LNCAP (cell line): ENCODE measurements at regions not wholly inside any gene's neighbourhood (a gene's known extent, or its start where the extent isn't known, plus 50 kb on each side); places are given as distances from the start of the nearest gene placed in this dataset.

Experiments used
- CTCF ChIP-seq: fragments of 450-650 bp; IDR thresholded peaks from 2 replicates; pipeline ENCODE4 v1.5.1; 2017; ENCODE audit warnings: mild to moderate bottlenecking

DNA sequence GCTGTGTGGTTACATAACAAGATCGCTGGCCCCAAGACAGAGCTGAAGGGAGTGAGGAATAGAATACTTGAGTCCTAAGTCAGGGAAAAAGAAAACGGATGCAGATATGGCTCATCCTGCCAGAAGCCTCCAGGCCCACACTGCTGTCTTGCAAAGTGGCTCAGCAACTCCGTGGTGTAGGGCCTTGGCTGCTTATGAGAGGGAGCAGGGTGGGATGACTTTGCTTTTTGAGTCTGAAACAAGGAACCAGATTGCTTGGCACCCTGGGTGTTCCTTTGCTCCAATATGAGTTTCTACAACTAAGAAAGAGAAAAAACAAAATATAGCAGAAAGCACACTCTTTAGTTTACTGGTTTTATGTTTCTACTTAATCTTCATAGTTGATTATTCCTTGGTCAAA lies 193.8 kb upstream of the WDR11 start:
- TF ChIP-seq CTCF, result no peak

- no peak for TF ChIP-seq CTCF
These were observed 191.9 kb upstream of the WDR11 start for GRCh38 chr10:120658943-120659885.

DNA sequence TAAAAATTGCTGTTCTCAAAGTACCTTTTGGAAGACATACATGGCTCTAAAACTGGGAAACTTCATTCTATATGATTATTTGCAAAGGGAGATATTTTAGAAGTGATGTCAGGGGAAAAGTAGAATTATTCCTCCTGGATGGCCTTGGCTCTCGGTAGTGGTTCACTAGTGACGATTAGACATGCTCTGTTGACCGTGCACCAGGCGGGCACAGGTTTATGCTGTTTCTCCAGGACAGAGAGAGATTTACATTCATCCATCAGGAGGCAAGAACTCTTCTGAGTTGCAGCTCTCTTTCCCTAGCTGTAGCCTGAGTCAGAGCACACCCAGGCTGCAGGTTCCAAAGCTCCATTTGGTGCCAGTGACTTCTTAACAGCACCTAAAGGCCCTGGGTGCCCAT lies 184.9 kb upstream of the WDR11 start:
- no peak for TF ChIP-seq CTCF

DNA sequence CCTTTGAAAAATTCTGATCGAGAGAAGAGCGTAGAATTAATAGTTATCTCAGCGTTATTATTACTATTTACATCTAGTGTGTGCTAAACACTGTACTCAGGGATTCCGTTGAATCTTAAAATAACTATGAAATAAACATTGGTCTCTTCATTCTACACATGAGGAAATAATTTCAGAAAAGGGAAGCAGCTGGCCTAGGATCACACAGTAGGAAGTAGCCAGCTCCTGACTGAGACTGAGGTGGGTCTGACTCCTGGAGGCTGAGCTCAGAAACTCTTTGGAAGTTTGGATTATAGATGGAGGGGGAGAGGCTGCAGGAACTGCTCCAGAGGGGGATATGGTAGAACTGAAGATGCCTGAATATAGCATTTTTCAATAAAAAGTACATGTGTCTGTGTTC lies 183.9 kb upstream of the WDR11 start:
- TF ChIP-seq CTCF, result no peak

DNA sequence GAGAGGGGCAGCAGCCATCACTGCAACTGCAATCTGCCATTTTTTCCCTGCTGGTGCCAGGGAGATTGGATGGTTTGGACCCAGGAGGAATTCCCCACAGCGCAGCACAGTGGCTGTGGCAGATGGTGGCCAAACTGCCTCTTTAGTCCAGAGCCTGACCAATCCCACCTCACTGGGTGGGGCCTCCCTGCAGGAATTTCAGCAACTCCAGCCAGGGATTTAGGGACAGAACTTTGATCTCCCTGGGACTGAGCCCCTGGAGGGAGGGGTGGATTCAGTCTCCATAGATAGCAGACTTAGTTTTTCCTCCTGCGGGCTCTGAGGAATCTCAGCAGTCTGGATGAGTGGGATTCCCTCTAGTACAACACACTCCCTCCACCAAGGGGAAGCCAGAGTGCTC lies 179.7 kb upstream of the WDR11 start:
- TF ChIP-seq CTCF, result no peak

DNA sequence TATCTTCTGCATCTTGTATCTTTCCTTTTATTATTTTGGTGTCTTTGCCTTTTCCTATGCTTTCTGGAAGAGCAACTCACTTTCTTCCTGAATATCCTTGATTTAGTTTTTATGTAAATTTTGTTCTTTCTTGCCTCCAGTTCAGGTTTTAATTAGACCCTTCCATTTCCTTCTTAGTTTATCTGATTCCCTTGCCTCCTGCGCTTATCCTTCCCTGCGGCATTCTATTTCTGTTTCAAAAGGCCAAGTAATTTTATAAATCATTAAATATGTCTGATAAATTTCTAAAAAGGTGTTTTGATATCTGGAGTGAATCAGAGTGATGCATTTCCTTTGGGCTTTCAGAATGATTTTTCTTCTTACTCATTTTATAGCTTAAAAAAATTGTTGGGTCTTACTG lies 167.7 kb upstream of the WDR11 start:
- no peak for TF ChIP-seq CTCF

GRCh38 chr10:120684226-120684625 lies 166.9 kb upstream of the WDR11 start:
- TF ChIP-seq CTCF, result no peak
